Adrenal gland (tissue), 9 donors: ENCODE measurements at regions not wholly inside any gene's neighbourhood (a gene's known extent, or its start where the extent isn't known, plus 50 kb on each side); places are given as distances from the start of the nearest gene placed in this dataset.

Experiments used
- DNase-seq, 7 donors: peaks; one replicate each; pipeline ENCODE4 v3.0.0-alpha.2; 2019 to 2020
- H3K27ac ChIP-seq, 5 donors: fragments of 200-600 bp; sonication (generic) in 4 of 5; 1 replicate in 3 of 5; 2 replicates in 2 of 5; pipeline versions ENCODE4 v1.5.1 to v1.8.0; 2016 to 2020; ENCODE audit warnings: mild to moderate bottlenecking in 1 of 5
- H3K27me3 ChIP-seq: fragments of 200-600 bp; 2 replicates; pipeline ENCODE4 v1.8.0; 2021
- H3K36me3 ChIP-seq, 2 donors: fragments of 200-600 bp; replicated peaks in 1 of 2; 1 replicate in 1 of 2; 2 replicates in 1 of 2; pipeline versions ENCODE4 v1.5.1 to v1.8.0; 2018 to 2022
- H3K4me1 ChIP-seq, 2 donors: fragments of 200-600 bp; replicated peaks in 1 of 2; 1 replicate in 1 of 2; 2 replicates in 1 of 2; pipeline versions ENCODE4 v1.5.1 to v1.8.0; 2018 to 2021
- H3K4me3 ChIP-seq, 4 donors: fragments of 200-600 bp; sonication (generic) in 3 of 4; one replicate each; pipeline ENCODE4 v1.5.1; 2016 to 2018
- H3K9me3 ChIP-seq, 3 donors: fragments of 200-600 bp; sonication (generic) in 1 of 3; replicated peaks in 1 of 3; 1 replicate in 2 of 3; 2 replicates in 1 of 3; pipeline versions ENCODE4 v1.5.1 to v1.8.0; 2016 to 2021
- CTCF ChIP-seq, 6 experiments: fragments of 450-650 bp in 4 of 6; fragments of 200-600 bp in 2 of 6; sonication (generic) in 1 of 6; IDR thresholded peaks; 1 replicate in 5 of 6; 2 replicates in 1 of 6; pipeline versions ENCODE4 v1.5.1 to v1.8.0; 2016 to 2021; ENCODE audit warnings: antibody characterized with exemption in 6 of 6, mild to moderate bottlenecking in 2 of 6, moderate library complexity in 1 of 6
- POLR2A ChIP-seq, 2 donors: fragments of 450-650 bp; IDR thresholded peaks; one replicate each; pipeline ENCODE4 v1.6.1; 2017; ENCODE audit warnings: antibody characterized with exemption in 2 of 2, mild to moderate bottlenecking in 2 of 2, moderate library complexity in 1 of 2
- WGBS, 4 donors: extraction: QIAGEN DNeasy Blood & Tissue Kit in 2 of 4; methylation state at CpG; one replicate each; pipeline versions ENCODE4 v1.1.5 to v1.1.7; 2013 to 2017; 5-methylcytosine and 5-hydroxymethylcytosine counted together
- intact Hi-C, 2 donors: fragments of 100-400 bp; cut with DNase I; formaldehyde crosslinking; loops; one replicate each; pipeline versions ENCODE4 v1.14.1 to v1.15.0; 2022 to 2023
- donor health status: healthy with polysubstance abuse.
- donor health status: Bipolar disorder and iron deficiency.
- donor health status: DM: yes; HTN: yes; CAD: no.
- donor health status: DM: no; HTN: no; CAD: no.
- donor health status: DM: no; HTN: no; CAD: no.

- no peak for DNase-seq
- intact Hi-C loops: no loop called here
- no peak for TF ChIP-seq CTCF (IDR thresholded peaks at IDR 0.05)
- TF ChIP-seq POLR2A (IDR thresholded peaks at IDR 0.05): no peak
- no peaks in the 10 kb centered on the region for H3K9me3 ChIP-seq
- 63 to 83% (median 79%) methylated on average over 4 of the region's 4 CpGs for WGBS, 4 donors
- H3K36me3 ChIP-seq: no peaks in the 10 kb centered on the region
- H3K27ac ChIP-seq: no peak overlapping the region
- H3K4me1 ChIP-seq: no peaks in the 10 kb centered on the region
- H3K27me3 ChIP-seq: no peaks in the 10 kb centered on the region
- no peak overlapping the region for H3K4me3 ChIP-seq
Measured at GRCh38 chr9:26231391-26231790, 553.1 kb upstream of the TUSC1 start.

GRCh38 chr9:26229324-26230054, 551.2 kb upstream of the TUSC1 start:
- Histone ChIP-seq H3K9me3 (no peaks in the 10 kb centered on the region), H3K27ac (no peak overlapping the region), H3K4me3 (no peak overlapping the region), H3K27me3 (no peaks in the 10 kb centered on the region), H3K4me1 (no peaks in the 10 kb centered on the region), H3K36me3 (no peaks in the 10 kb centered on the region)
- intact Hi-C loops: no loop called here
- WGBS, 4 donors: 78 to 82% (median 80%) methylated on average over 6 of the region's 6 CpGs
- no peak for DNase-seq
- TF ChIP-seq POLR2A (IDR thresholded peaks at IDR 0.05) (no peak), CTCF (IDR thresholded peaks at IDR 0.05) (no peak)

GRCh38 chr9:26228273-26228672, 550.0 kb upstream of the TUSC1 start:
- 56 to 75% (median 64%) methylated on average over 2 of the region's 2 CpGs for WGBS, 4 donors
- TF ChIP-seq CTCF (IDR thresholded peaks at IDR 0.05): no peak
- no peak for TF ChIP-seq POLR2A (IDR thresholded peaks at IDR 0.05)
- DNase-seq: no peak

GRCh38 chr9:26221290-26221689, 543.0 kb upstream of the TUSC1 start:
- H3K36me3 ChIP-seq: no peaks in the 10 kb centered on the region
- no peaks in the 10 kb centered on the region for H3K9me3 ChIP-seq
- no peak overlapping the region for H3K4me3 ChIP-seq

More at GRCh38 chr9:26228273-26228672, 550.0 kb upstream of the TUSC1 start:
- intact Hi-C loops: no loop called here
- Histone ChIP-seq H3K4me1 (no peaks in the 10 kb centered on the region), H3K9me3 (no peaks in the 10 kb centered on the region), H3K27me3 (no peaks in the 10 kb centered on the region), H3K36me3 (no peaks in the 10 kb centered on the region), H3K4me3 (no peak overlapping the region), H3K27ac (no peak overlapping the region)

More at GRCh38 chr9:26221290-26221689, 543.0 kb upstream of the TUSC1 start:
- H3K4me1 ChIP-seq: no peaks in the 10 kb centered on the region
- intact Hi-C loops: no loop called here
- H3K27ac ChIP-seq: no peak overlapping the region
- no peaks in the 10 kb centered on the region for H3K27me3 ChIP-seq
- no peak for DNase-seq
- TF ChIP-seq POLR2A (IDR thresholded peaks at IDR 0.05): no peak
- no peak for TF ChIP-seq CTCF (IDR thresholded peaks at IDR 0.05)
